ENCODE measurements at regions not wholly inside any gene's neighbourhood (a gene's known extent, or its start where the extent isn't known, plus 50 kb on each side); places are given as distances from the start of the nearest gene placed in this dataset.

- TF ChIP-seq GATA2 (IDR thresholded peaks at IDR 0.05; ENCODE audit: low read depth, low read length) (no peak), GATA3 (IDR thresholded peaks at IDR 0.05; ENCODE audit: low read depth, low read length) (no peak)
These were observed 380.6 kb upstream of the PHF14 start for GRCh38 chr7:10593080-10593479.

- TF ChIP-seq GATA3 (IDR thresholded peaks at IDR 0.05; ENCODE audit: low read depth, low read length) (no peak), GATA2 (IDR thresholded peaks at IDR 0.05; ENCODE audit: low read depth, low read length) (no peak)
These were observed 376.8 kb upstream of the PHF14 start for GRCh38 chr7:10596827-10597226.

DNA sequence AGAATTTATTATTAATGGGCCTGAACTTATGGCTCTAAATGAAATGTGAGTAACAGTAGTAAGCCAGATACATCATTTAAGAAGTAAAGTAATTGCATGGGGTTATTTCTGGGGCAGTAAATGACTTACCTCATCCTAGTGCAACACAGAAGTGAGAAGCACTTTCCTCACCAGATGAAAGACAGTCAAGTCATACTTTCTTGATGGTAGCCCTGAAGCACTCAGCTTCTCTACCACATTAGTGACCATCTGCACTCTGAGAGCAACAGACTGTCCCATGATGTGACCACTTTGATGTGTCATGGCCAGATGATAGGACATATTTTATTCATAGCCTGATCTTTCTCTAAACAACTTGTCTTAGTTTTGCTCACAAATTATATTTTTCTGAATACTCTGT lies 369.5 kb upstream of the PHF14 start:
- TF ChIP-seq GATA3 (IDR thresholded peaks at IDR 0.05; ENCODE audit: low read depth, low read length) = no peak
- TF ChIP-seq GATA2 (IDR thresholded peaks at IDR 0.05; ENCODE audit: low read depth, low read length) = no peak

DNA sequence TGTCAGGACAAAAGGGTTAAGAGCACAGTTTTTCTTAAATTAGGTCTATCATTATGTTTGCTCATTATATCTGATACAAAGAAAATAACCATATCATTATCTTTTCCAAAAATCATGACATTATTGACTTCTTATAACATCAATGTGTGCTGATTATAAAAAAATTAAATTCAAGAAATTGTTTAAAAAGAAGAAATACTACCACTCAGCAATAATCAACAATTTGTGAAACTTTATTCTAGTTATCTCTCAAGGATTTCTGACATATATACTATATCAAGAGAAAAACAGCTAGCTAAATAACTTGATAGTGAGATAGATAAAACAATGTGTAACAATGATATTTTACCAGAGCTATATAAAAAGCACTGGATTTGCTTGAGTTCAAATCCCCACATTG lies 360.7 kb upstream of the PHF14 start:
- TF ChIP-seq GATA2 (IDR thresholded peaks at IDR 0.05; ENCODE audit: low read depth, low read length) = no peak
- no peak for TF ChIP-seq GATA3 (IDR thresholded peaks at IDR 0.05; ENCODE audit: low read depth, low read length)

DNA sequence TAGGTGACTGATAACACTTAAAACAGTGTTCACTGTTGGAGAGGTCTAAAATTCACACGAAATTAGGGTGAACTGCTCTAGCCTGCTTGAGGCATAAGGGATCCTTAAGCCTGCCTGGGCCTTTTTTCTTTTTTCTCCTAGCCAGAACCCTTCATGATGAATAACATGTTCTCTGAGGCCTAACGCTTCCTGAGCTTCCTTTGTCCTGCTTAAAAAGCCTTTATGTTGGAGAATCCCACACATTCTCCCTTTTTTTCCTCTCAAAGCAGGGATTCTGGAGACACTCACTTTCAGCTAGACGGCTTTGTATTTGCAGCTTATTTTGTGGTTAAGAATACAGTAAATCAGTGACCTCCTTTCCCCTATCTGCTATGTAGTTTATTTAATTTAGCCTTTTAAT lies 354.7 kb upstream of the PHF14 start:
- TF ChIP-seq GATA2 (IDR thresholded peaks at IDR 0.05; ENCODE audit: low read depth, low read length) (no peak), GATA3 (IDR thresholded peaks at IDR 0.05; ENCODE audit: low read depth, low read length) (no peak)

DNA sequence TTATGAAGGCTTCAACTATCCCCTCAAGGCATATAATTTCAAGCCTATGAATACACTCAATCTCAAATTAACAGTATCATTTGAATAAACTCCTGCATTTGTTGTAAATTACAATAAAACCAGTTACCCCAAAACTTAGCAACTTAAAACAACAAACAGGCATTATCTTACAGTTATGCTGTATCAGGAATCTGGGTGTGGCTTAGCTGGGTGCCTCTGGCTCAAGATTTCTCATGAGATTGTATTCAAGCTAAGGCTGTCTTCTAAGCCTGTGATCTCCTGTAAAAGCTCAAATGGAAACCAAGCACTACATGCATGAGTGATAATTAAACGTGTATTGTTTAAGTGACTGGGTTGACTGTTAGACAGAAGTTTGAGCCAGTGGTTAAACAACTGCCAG lies 341.0 kb upstream of the PHF14 start:
- TF ChIP-seq GATA2 (IDR thresholded peaks at IDR 0.05; ENCODE audit: low read depth, low read length) (no peak), GATA3 (IDR thresholded peaks at IDR 0.05; ENCODE audit: low read depth, low read length) (no peak)

DNA sequence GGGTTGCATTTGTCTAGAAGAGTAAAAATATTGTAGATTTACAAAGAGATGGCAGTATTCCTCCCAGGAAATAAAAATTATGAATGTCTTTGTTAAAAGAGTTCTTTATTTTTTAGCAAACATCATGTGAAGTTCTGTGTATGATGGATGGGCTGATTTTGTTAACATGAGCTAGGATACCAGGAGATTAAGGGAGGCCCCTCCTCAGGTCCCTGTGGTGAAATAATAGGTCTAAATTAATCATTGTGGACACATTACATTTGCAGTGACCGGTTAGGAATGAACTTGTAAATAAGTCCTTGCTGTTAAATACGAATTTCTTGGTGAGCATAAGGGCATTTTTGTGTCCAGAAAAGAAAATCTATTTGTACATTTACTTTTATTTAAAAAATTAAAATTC lies 339.4 kb upstream of the PHF14 start:
- TF ChIP-seq GATA2 (IDR thresholded peaks at IDR 0.05; ENCODE audit: low read depth, low read length) (no peak), GATA3 (IDR thresholded peaks at IDR 0.05; ENCODE audit: low read depth, low read length) (no peak)

DNA sequence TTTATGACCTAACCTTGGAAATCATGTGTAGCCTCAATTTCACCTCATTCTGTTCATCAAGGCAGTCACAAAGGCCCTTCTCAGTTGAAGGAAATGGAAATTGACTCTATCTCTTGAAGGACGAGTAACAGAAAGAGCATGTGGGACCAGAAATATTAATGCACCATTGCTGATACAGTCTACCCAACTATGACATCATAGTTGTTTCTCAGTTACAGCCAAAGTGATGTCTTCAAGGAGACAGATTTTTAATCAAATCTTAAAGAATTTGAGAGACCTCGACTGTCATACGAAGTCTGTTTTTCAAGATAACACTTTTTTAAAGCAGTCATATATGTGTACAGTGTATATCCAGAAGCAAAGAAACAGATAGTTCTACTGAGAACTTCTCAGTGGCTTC lies 335.7 kb upstream of the PHF14 start:
- TF ChIP-seq GATA3 (IDR thresholded peaks at IDR 0.05; ENCODE audit: low read depth, low read length) = no peak
- TF ChIP-seq GATA2 (IDR thresholded peaks at IDR 0.05; ENCODE audit: low read depth, low read length) = no peak

- TF ChIP-seq GATA2 (IDR thresholded peaks at IDR 0.05; ENCODE audit: low read depth, low read length) (no peak), GATA3 (IDR thresholded peaks at IDR 0.05; ENCODE audit: low read depth, low read length) (no peak)
These were observed 330.1 kb upstream of the PHF14 start for GRCh38 chr7:10643545-10643944.

DNA sequence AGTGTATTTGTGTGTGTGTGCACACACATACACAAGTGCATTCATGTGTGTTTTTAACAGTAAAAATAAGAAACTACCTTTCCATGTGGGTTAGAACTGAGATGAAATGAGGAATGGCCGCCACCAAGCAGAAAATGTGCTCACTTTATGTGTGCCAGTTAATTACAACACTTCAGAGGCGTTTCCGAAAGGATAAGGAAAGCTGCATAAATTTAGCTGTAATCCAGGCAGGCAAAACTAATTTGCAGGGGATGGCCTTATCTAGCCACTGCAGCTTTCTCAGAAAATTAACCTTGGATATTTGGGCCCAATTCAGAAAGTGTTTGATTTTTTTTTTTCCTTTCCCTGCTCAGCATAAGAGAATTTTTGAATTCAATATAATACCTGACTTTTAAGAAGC lies 328.8 kb upstream of the PHF14 start:
- no peak for TF ChIP-seq GATA2 (IDR thresholded peaks at IDR 0.05; ENCODE audit: low read depth, low read length)
- no peak for TF ChIP-seq GATA3 (IDR thresholded peaks at IDR 0.05; ENCODE audit: low read depth, low read length)

DNA sequence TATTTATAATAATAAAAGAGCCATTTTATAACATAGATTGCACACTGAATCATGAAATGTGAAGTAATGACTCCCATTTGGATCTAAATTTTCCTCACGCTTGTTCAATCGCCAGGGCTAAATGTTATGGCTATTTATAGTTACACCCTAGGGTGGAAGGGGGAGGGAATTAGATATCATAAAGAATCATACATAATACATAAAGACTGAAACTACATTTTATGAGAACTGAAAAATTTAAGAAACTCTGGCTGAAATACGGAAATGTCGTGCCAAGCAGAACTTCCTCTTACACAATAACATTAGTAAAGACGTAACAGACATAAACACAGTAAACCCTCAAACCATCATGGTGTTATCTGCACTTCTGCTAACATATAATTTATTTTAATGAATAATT lies 327.5 kb upstream of the PHF14 start:
- TF ChIP-seq GATA3 (IDR thresholded peaks at IDR 0.05; ENCODE audit: low read depth, low read length) (no peak), GATA2 (IDR thresholded peaks at IDR 0.05; ENCODE audit: low read depth, low read length) (no peak)

GRCh38 chr7:10648289-10648688 lies 325.4 kb upstream of the PHF14 start:
- no peak for TF ChIP-seq GATA2 (IDR thresholded peaks at IDR 0.05; ENCODE audit: low read depth, low read length)
- TF ChIP-seq GATA3 (IDR thresholded peaks at IDR 0.05; ENCODE audit: low read depth, low read length) = no peak

- TF ChIP-seq GATA3 (IDR thresholded peaks at IDR 0.05; ENCODE audit: low read depth, low read length) (no peak), GATA2 (IDR thresholded peaks at IDR 0.05; ENCODE audit: low read depth, low read length) (no peak)
These were observed 318.6 kb upstream of the PHF14 start for GRCh38 chr7:10655031-10655430.

GRCh38 chr7:10657201-10657600 lies 316.5 kb upstream of the PHF14 start:
- TF ChIP-seq GATA3 (IDR thresholded peaks at IDR 0.05; ENCODE audit: low read depth, low read length) = no peak
- TF ChIP-seq GATA2 (IDR thresholded peaks at IDR 0.05; ENCODE audit: low read depth, low read length) = no peak

GRCh38 chr7:10657837-10658236 lies 315.8 kb upstream of the PHF14 start:
- TF ChIP-seq GATA3 (IDR thresholded peaks at IDR 0.05; ENCODE audit: low read depth, low read length) = no peak
- TF ChIP-seq GATA2 (IDR thresholded peaks at IDR 0.05; ENCODE audit: low read depth, low read length) = no peak

DNA sequence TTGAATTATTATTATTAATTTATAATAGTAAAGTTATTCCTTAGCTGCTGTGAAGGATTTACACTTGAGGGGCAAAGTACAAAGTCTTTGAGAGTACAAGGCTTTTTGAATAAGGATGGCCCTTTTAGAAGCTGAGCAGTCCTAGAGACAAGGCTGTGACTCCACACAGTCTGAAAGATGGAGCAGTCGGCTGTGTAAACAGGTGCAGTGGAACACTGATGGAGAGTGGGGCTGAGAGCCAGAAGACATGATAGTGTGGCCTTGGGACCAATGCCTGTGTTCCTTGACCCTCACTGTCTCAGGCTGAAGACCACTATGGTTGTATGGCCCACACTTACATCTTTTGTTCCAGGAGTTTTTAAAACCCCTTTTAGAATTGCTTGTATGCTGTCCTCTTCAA lies 311.2 kb upstream of the PHF14 start:
- TF ChIP-seq GATA2 (IDR thresholded peaks at IDR 0.05; ENCODE audit: low read depth, low read length) (no peak), GATA3 (IDR thresholded peaks at IDR 0.05; ENCODE audit: low read depth, low read length) (no peak)
